Body of pancreas (tissue), 4 donors: ENCODE measurements at regions not wholly inside any gene's neighbourhood (a gene's known extent, or its start where the extent isn't known, plus 50 kb on each side); places are given as distances from the start of the nearest gene placed in this dataset.

Experiments
- POLR2A ChIP-seq, 3 donors: fragments of 450-650 bp; IDR thresholded peaks; one replicate each; pipeline ENCODE4 v1.6.1; 2016; ENCODE audit warnings: antibody characterized with exemption in 3 of 3, mild to moderate bottlenecking in 2 of 3
- TF ChIP-seq, protein P1 (sequence below), 7 experiments: fragments of 450-650 bp in 4 of 7; fragments of 200-600 bp in 3 of 7; sonication (generic) in 3 of 7; IDR thresholded peaks; one replicate each; pipeline ENCODE4 v1.5.1; 2016 to 2019; ENCODE audit warnings: antibody characterized with exemption in 7 of 7

- TF ChIP-seq, protein P1, sequence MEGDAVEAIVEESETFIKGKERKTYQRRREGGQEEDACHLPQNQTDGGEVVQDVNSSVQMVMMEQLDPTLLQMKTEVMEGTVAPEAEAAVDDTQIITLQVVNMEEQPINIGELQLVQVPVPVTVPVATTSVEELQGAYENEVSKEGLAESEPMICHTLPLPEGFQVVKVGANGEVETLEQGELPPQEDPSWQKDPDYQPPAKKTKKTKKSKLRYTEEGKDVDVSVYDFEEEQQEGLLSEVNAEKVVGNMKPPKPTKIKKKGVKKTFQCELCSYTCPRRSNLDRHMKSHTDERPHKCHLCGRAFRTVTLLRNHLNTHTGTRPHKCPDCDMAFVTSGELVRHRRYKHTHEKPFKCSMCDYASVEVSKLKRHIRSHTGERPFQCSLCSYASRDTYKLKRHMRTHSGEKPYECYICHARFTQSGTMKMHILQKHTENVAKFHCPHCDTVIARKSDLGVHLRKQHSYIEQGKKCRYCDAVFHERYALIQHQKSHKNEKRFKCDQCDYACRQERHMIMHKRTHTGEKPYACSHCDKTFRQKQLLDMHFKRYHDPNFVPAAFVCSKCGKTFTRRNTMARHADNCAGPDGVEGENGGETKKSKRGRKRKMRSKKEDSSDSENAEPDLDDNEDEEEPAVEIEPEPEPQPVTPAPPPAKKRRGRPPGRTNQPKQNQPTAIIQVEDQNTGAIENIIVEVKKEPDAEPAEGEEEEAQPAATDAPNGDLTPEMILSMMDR (IDR thresholded peaks at IDR 0.05), result no peak
- no peak for TF ChIP-seq POLR2A (IDR thresholded peaks at IDR 0.05)
Observed at GRCh38 chr4:3849140-3849539, 83.0 kb downstream of the ADRA2C start.
